ENCODE measurements at regions not wholly inside any gene's neighbourhood (a gene's known extent, or its start where the extent isn't known, plus 50 kb on each side); places are given as distances from the start of the nearest gene placed in this dataset.

- no peak for TF ChIP-seq CTCF (conservative IDR thresholded peaks at IDR 0.05 in 1 of 2, IDR thresholded peaks at IDR 0.05 in 1 of 2; ENCODE audit: low read depth in 1 of 2, low read length in 2 of 2)
- no peak for TF ChIP-seq EZH2 (IDR thresholded peaks at IDR 0.05; ENCODE audit: low read length, missing control alignments)
Observed at GRCh38 chr11:11672789-11673188, 51.0 kb upstream of the GALNT18 start.

Data from fibroblast of lung (primary cell).